Colonic mucosa (tissue), 4 donors: ENCODE measurements at regions not wholly inside any gene's neighbourhood (a gene's known extent, or its start where the extent isn't known, plus 50 kb on each side); places are given as distances from the start of the nearest gene placed in this dataset.

Experiments
- DNase-seq: peaks from one replicate; pipeline ENCODE4 v3.0.0-alpha.2; 2020
- H3K27ac ChIP-seq: fragments of 200-600 bp; one replicate; pipeline ENCODE4 v1.8.0; 2021
- H3K27me3 ChIP-seq: fragments of 200-600 bp; one replicate; pipeline ENCODE4 v1.8.0; 2021
- H3K36me3 ChIP-seq: fragments of 200-600 bp; one replicate; pipeline ENCODE4 v1.8.0; 2021
- H3K4me1 ChIP-seq: fragments of 200-600 bp; one replicate; pipeline ENCODE4 v1.8.0; 2021; ENCODE audit warnings: mild to moderate bottlenecking
- H3K4me3 ChIP-seq: fragments of 200-600 bp; one replicate; pipeline ENCODE4 v1.8.0; 2021
- H3K9ac ChIP-seq, 2 donors: one replicate each; pipeline ENCODE4 v1.7.0; 2013; ENCODE audit warnings: control low read depth in 2 of 2, low read depth in 2 of 2, low read length in 2 of 2
- H3K9me3 ChIP-seq: fragments of 200-600 bp; one replicate; pipeline ENCODE4 v1.8.0; 2021
- CTCF ChIP-seq: fragments of 200-600 bp; IDR thresholded peaks from one replicate; pipeline ENCODE4 v1.8.0; 2022; ENCODE audit warnings: antibody characterized with exemption, mild to moderate bottlenecking
- intact Hi-C: fragments of 100-400 bp; cut with DNase I; formaldehyde crosslinking; loops from one replicate; pipeline ENCODE4 v1.14.1; 2022
- donor health status: healthy.
- donor health status: DM: no; HTN: no; CAD: no.
- donor health status: DM: no; HTN: no; CAD: no.

- H3K9ac ChIP-seq = no peak overlapping the region
- intact Hi-C loops = no loop called here
- H3K27me3 ChIP-seq = peaks cover 39% of the 10 kb centered on the region
These were observed 159.0 kb downstream of the TRIM27 start for GRCh38 chr6:28764761-28765282.

GRCh38 chr6:28765978-28766351 is 157.8 kb downstream of the TRIM27 start:
- Histone ChIP-seq H3K27ac (no peak overlapping the region), H3K4me3 (no peak overlapping the region), H3K36me3 (no peaks in the 10 kb centered on the region), H3K27me3 (peaks cover 41% of the 10 kb centered on the region), H3K4me1 (no peaks in the 10 kb centered on the region), H3K9me3 (no peaks in the 10 kb centered on the region), H3K9ac (no peak overlapping the region)
- intact Hi-C loops = no loop called here
- TF ChIP-seq CTCF = no peak
- no peak for DNase-seq

More at GRCh38 chr6:28764761-28765282, 159.0 kb downstream of the TRIM27 start:
- Histone ChIP-seq H3K27ac (no peak overlapping the region), H3K9me3 (no peaks in the 10 kb centered on the region), H3K36me3 (no peaks in the 10 kb centered on the region), H3K4me1 (no peaks in the 10 kb centered on the region), H3K4me3 (no peak overlapping the region)
- no peak for DNase-seq
- no peak for TF ChIP-seq CTCF

- intact Hi-C loops = no loop called here
- Histone ChIP-seq H3K9me3 (no peaks in the 10 kb centered on the region), H3K9ac (no peak overlapping the region), H3K4me1 (no peaks in the 10 kb centered on the region), H3K4me3 (no peak overlapping the region), H3K27ac (no peak overlapping the region), H3K36me3 (no peaks in the 10 kb centered on the region), H3K27me3 (peaks cover 41% of the 10 kb centered on the region)
- TF ChIP-seq CTCF = no peak
- no peak for DNase-seq
These were observed 157.4 kb downstream of the TRIM27 start for GRCh38 chr6:28766426-28766825.

GRCh38 chr6:28767133-28767532 is 156.7 kb downstream of the TRIM27 start:
- intact Hi-C loops = no loop called here
- no peak overlapping the region for H3K27ac ChIP-seq
- no peaks in the 10 kb centered on the region for H3K36me3 ChIP-seq
- peaks cover 41% of the 10 kb centered on the region for H3K27me3 ChIP-seq
- H3K9ac ChIP-seq = no peak overlapping the region
- H3K4me1 ChIP-seq = no peaks in the 10 kb centered on the region
- DNase-seq = no peak
- no peak overlapping the region for H3K4me3 ChIP-seq
- no peak for TF ChIP-seq CTCF
- H3K9me3 ChIP-seq = no peaks in the 10 kb centered on the region

GRCh38 chr6:28767691-28768090 is 156.1 kb downstream of the TRIM27 start:
- intact Hi-C loops = no loop called here
- Histone ChIP-seq H3K4me3 (no peak overlapping the region), H3K27me3 (peaks cover 42% of the 10 kb centered on the region), H3K9me3 (no peaks in the 10 kb centered on the region), H3K27ac (no peak overlapping the region), H3K9ac (no peak overlapping the region), H3K36me3 (no peaks in the 10 kb centered on the region), H3K4me1 (no peaks in the 10 kb centered on the region)
- no peak for TF ChIP-seq CTCF
- DNase-seq = no peak
